Liver (tissue), 8 donors: ENCODE measurements at regions not wholly inside any gene's neighbourhood (a gene's known extent, or its start where the extent isn't known, plus 50 kb on each side); places are given as distances from the start of the nearest gene placed in this dataset.

ENCODE experiments used
- DNase-seq: peaks from one replicate; pipeline ENCODE4 v3.0.0-alpha.2; 2017; ENCODE audit warnings: low spot score
- H3K27ac ChIP-seq, 2 donors: one replicate each; pipeline ENCODE4 v1.7.0; 2013; ENCODE audit warnings: inconsistent platforms in 2 of 2, low read length in 2 of 2, control low read depth in 1 of 2, low read depth in 1 of 2, mild to moderate bottlenecking in 1 of 2
- H3K27me3 ChIP-seq, 4 donors: one replicate each; pipeline versions ENCODE4 v1.6.1 to v1.7.0; 2013; ENCODE audit warnings: low read length in 3 of 4, inconsistent platforms in 1 of 4, mild to moderate bottlenecking in 1 of 4, moderate library complexity in 1 of 4; ENCODE audit not compliant: control insufficient read depth in 4 of 4, insufficient read depth in 4 of 4
- H3K36me3 ChIP-seq, 4 donors: one replicate each; pipeline versions ENCODE4 v1.6.1 to v1.7.0; 2013; ENCODE audit warnings: low read length in 3 of 4, mild to moderate bottlenecking in 3 of 4, low read depth in 1 of 4, moderate library complexity in 1 of 4; ENCODE audit not compliant: control insufficient read depth in 4 of 4, insufficient read depth in 3 of 4
- H3K4me1 ChIP-seq, 4 donors: one replicate each; pipeline versions ENCODE4 v1.6.1 to v1.7.0; 2013; ENCODE audit warnings: low read length in 3 of 4, mild to moderate bottlenecking in 3 of 4, moderate library complexity in 1 of 4; ENCODE audit not compliant: control insufficient read depth in 4 of 4, insufficient read depth in 4 of 4
- H3K4me3 ChIP-seq, 3 donors: one replicate each; pipeline versions ENCODE4 v1.6.1 to v1.7.0; 2013; ENCODE audit warnings: low read length in 3 of 3, control low read depth in 1 of 3, low read depth in 1 of 3, mild to moderate bottlenecking in 1 of 3
- H3K9ac ChIP-seq, 2 donors: one replicate each; pipeline ENCODE4 v1.7.0; 2013; ENCODE audit warnings: low read length in 2 of 2, mild to moderate bottlenecking in 2 of 2, moderate library complexity in 2 of 2, control low read depth in 1 of 2, low read depth in 1 of 2
- H3K9me3 ChIP-seq, 4 donors: one replicate each; pipeline versions ENCODE4 v1.6.1 to v1.7.0; 2013; ENCODE audit warnings: low read length in 3 of 4; ENCODE audit not compliant: control insufficient read depth in 4 of 4
- CTCF ChIP-seq: fragments of 150-350 bp; IDR thresholded peaks from 2 replicates; pipeline ENCODE4 v1.5.1; 2017; ENCODE audit warnings: improper control_type of control experiment, low read depth, low read length; ENCODE audit not compliant: missing input control
- EGR1 ChIP-seq, 2 donors: IDR thresholded peaks; 2 replicates each; pipeline ENCODE4 v1.6.1; 2016 to 2018; ENCODE audit warnings: antibody characterized with exemption in 2 of 2, low read depth in 2 of 2
- FOXA1 ChIP-seq: IDR thresholded peaks from 2 replicates; pipeline ENCODE4 v1.6.1; 2016; ENCODE audit warnings: antibody characterized with exemption
- FOXA2 ChIP-seq: IDR thresholded peaks from 2 replicates; pipeline ENCODE4 v1.6.1; 2016; ENCODE audit warnings: antibody characterized with exemption
- GABPA ChIP-seq, 2 donors: IDR thresholded peaks in 1 of 2; conservative IDR thresholded peaks in 1 of 2; 2 replicates each; pipeline ENCODE4 v1.6.1; 2016; ENCODE audit warnings: antibody characterized with exemption in 2 of 2, mild to moderate bottlenecking in 1 of 2, moderate library complexity in 1 of 2
- HNF4A ChIP-seq, 2 donors: conservative IDR thresholded peaks; 2 replicates each; pipeline ENCODE4 v1.6.1; 2016; ENCODE audit warnings: antibody characterized with exemption in 2 of 2, mild to moderate bottlenecking in 2 of 2
- HNF4G ChIP-seq: IDR thresholded peaks from 2 replicates; pipeline ENCODE4 v1.6.1; 2016; ENCODE audit warnings: antibody characterized with exemption
- NR2F2 ChIP-seq: IDR thresholded peaks from 2 replicates; pipeline ENCODE4 v1.6.1; 2016; ENCODE audit warnings: antibody characterized with exemption
- RAD21 ChIP-seq, 2 donors: IDR thresholded peaks; 2 replicates each; pipeline ENCODE4 v1.6.1; 2016; ENCODE audit warnings: antibody characterized with exemption in 2 of 2, mild to moderate bottlenecking in 2 of 2
- REST ChIP-seq: IDR thresholded peaks from 2 replicates; pipeline ENCODE4 v1.6.1; 2016; ENCODE audit warnings: antibody characterized with exemption, mild to moderate bottlenecking
- RXRA ChIP-seq, 2 donors: IDR thresholded peaks; 2 replicates each; pipeline ENCODE4 v1.6.1; 2017 to 2018; ENCODE audit warnings: antibody characterized with exemption in 2 of 2, mild to moderate bottlenecking in 1 of 2
- SP1 ChIP-seq: IDR thresholded peaks from 2 replicates; pipeline ENCODE4 v1.6.1; 2018; ENCODE audit warnings: antibody characterized with exemption, mild to moderate bottlenecking
- TAF1 ChIP-seq: conservative IDR thresholded peaks from 2 replicates; pipeline ENCODE4 v1.6.1; 2016; ENCODE audit warnings: antibody characterized with exemption, mild to moderate bottlenecking
- YY1 ChIP-seq: IDR thresholded peaks from 2 replicates; pipeline ENCODE4 v1.6.1; 2016; ENCODE audit warnings: antibody characterized with exemption, mild to moderate bottlenecking
- ZBTB33 ChIP-seq: IDR thresholded peaks from 2 replicates; pipeline ENCODE4 v1.6.1; 2016; ENCODE audit warnings: antibody characterized with exemption
- WGBS: extraction: QIAGEN DNeasy Blood & Tissue Kit; methylation state at CpG from one replicate; pipeline ENCODE4 v1.1.7; 2013; 5-methylcytosine and 5-hydroxymethylcytosine counted together
- TF ChIP-seq, protein P1 (sequence below): IDR thresholded peaks from 2 replicates; pipeline ENCODE4 v1.6.1; 2016; ENCODE audit warnings: antibody characterized with exemption
- TF ChIP-seq, protein P2 (sequence below): IDR thresholded peaks from 2 replicates; pipeline ENCODE4 v1.6.1; 2016; ENCODE audit warnings: antibody characterized with exemption
- donor health status: healthy.
- donor health status: healthy.
- donor health status: healthy.
- donor health status: healthy.
- donor health status: healthy.

DNA sequence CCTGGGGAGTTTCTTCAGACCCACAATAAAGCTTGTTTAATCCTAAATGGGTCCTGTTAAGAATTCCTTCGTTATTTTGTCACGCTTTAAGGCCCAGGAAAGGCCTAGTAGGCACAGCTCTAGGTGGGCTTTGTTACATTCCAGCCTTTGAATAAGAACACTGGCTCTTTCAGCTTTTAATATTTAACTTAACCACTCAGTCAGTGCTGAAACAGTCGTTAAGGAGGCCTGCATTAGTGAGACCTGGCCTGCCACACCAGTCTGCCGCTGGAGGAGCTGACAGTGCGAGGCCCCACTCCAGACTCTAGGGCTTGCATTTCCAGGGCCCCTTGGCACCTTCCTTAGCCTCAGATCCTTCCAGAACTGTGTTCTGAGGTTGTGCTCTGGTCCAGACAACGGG lies 351.4 kb downstream of the GLRX3 start:
- Histone ChIP-seq H3K4me1 (no peaks in the 10 kb centered on the region), H3K27ac (no peak overlapping the region), H3K9me3 (no peaks in the 10 kb centered on the region), H3K27me3 (no peaks in the 10 kb centered on the region), H3K4me3 (no peak overlapping the region), H3K36me3 (no peaks in the 10 kb centered on the region), H3K9ac (no peak overlapping the region)
- no peak for TF ChIP-seq SP1
- no peak for TF ChIP-seq HNF4A (conservative IDR thresholded peaks at IDR 0.05)
- TF ChIP-seq HNF4G, result no peak
- TF ChIP-seq EGR1 (IDR thresholded peaks at IDR 0.05; ENCODE audit: low read depth in 2 of 2), result no peak
- 60% methylated on average over 6 of the region's 6 CpGs for WGBS
- DNase-seq, result no peak

- DNase-seq, result no peak
- Histone ChIP-seq H3K4me3 (no peak overlapping the region), H3K27ac (no peak overlapping the region)
Measured at GRCh38 chr10:130489891-130490290, 353.7 kb downstream of the GLRX3 start.

GRCh38 chr10:130491011-130491692 lies 355.0 kb downstream of the GLRX3 start:
- no peak overlapping the region for H3K4me3 ChIP-seq
- H3K9me3 ChIP-seq, result peaks cover 0 to under 1% (median under 1%) of the 10 kb centered on the region in 4 donors
- no peak overlapping the region for H3K27ac ChIP-seq
- no peaks in the 10 kb centered on the region for H3K36me3 ChIP-seq
- no peak for DNase-seq
- H3K9ac ChIP-seq, result no peak overlapping the region
- no peaks in the 10 kb centered on the region for H3K27me3 ChIP-seq
- no peaks in the 10 kb centered on the region for H3K4me1 ChIP-seq
- WGBS, result 84% methylated on average over 5 of the region's 5 CpGs
- TF ChIP-seq GABPA (IDR thresholded peaks at IDR 0.05 in 1 of 2, conservative IDR thresholded peaks at IDR 0.05 in 1 of 2) (no peak), HNF4A (conservative IDR thresholded peaks at IDR 0.05) (no peak), RXRA (IDR thresholded peaks at IDR 0.05) (no peak), NR2F2 (no peak), ZBTB33 (no peak), EGR1 (IDR thresholded peaks at IDR 0.05; ENCODE audit: low read depth in 2 of 2) (no peak), CTCF (no peak), REST (no peak), TAF1 (no peak)

More at GRCh38 chr10:130489891-130490290, 353.7 kb downstream of the GLRX3 start:
- Histone ChIP-seq H3K27me3 (no peaks in the 10 kb centered on the region), H3K9me3 (no peaks in the 10 kb centered on the region), H3K4me1 (no peaks in the 10 kb centered on the region), H3K36me3 (no peaks in the 10 kb centered on the region), H3K9ac (no peak overlapping the region)
- WGBS, result 34% methylated on average over 5 of the region's 5 CpGs
- TF ChIP-seq, protein P1, sequence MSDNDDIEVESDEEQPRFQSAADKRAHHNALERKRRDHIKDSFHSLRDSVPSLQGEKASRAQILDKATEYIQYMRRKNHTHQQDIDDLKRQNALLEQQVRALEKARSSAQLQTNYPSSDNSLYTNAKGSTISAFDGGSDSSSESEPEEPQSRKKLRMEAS, result no peak
- TF ChIP-seq YY1, result no peak
- TF ChIP-seq FOXA1, result no peak
- TF ChIP-seq GABPA (IDR thresholded peaks at IDR 0.05 in 1 of 2, conservative IDR thresholded peaks at IDR 0.05 in 1 of 2), result no peak
- no peak for TF ChIP-seq ZBTB33
- TF ChIP-seq RAD21 (IDR thresholded peaks at IDR 0.05), result no peak
- TF ChIP-seq FOXA2, result no peak
- TF ChIP-seq, protein P2, sequence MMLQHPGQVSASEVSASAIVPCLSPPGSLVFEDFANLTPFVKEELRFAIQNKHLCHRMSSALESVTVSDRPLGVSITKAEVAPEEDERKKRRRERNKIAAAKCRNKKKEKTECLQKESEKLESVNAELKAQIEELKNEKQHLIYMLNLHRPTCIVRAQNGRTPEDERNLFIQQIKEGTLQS, result no peak
